ENCODE measurements at regions not wholly inside any gene's neighbourhood (a gene's known extent, or its start where the extent isn't known, plus 50 kb on each side); places are given as distances from the start of the nearest gene placed in this dataset.

- ATAC-seq (no peak), DNase-seq (no peak)
- intact Hi-C loops (cut with DNase I): loop anchor here in 4 of 10 donors (5.0 to 10.0 kb wide), 5 partner anchors 1311 to 1736 kb away; no protein-coding TSS in a partner anchor
Measured at GRCh38 chr2:35408320-35408719, 947.3 kb upstream of the CRIM1 start.

GRCh38 chr2:35391736-35392442, 963.7 kb upstream of the CRIM1 start:
- WGBS, 4 donors: 90 to 95% (median 94%) methylated on average over 17 to 22 of the region's 22 CpGs
- intact Hi-C loops (cut with DNase I): no loop called here
- no peaks in the 10 kb centered on the region for H3K36me3 ChIP-seq
- peaks cover 0 to 4% (median 0%) of the 10 kb centered on the region in 12 donors for H3K9me3 ChIP-seq
- no peak overlapping the region for H3K4me3 ChIP-seq
- no peak for DNase-seq
- no peaks in the 10 kb centered on the region for H3K27me3 ChIP-seq
- TF ChIP-seq POLR2A (IDR thresholded peaks at IDR 0.05) (no peak), CTCF (IDR thresholded peaks at IDR 0.05) (no peak)
- no peak for ATAC-seq
- no peak overlapping the region for H3K27ac ChIP-seq
- H3K4me1 ChIP-seq: no peaks in the 10 kb centered on the region

More at GRCh38 chr2:35408320-35408719, 947.3 kb upstream of the CRIM1 start:
- H3K27ac ChIP-seq: no peak overlapping the region
- TF ChIP-seq POLR2A (IDR thresholded peaks at IDR 0.05) (no peak), CTCF (IDR thresholded peaks at IDR 0.05) (no peak)
- H3K36me3 ChIP-seq: no peaks in the 10 kb centered on the region
- H3K4me3 ChIP-seq: no peak overlapping the region
- no peaks in the 10 kb centered on the region for H3K9me3 ChIP-seq
- no peaks in the 10 kb centered on the region for H3K4me1 ChIP-seq
- H3K27me3 ChIP-seq: no peaks in the 10 kb centered on the region

- intact Hi-C loops (cut with DNase I): no loop called here
- H3K36me3 ChIP-seq: no peaks in the 10 kb centered on the region
- no peak for ATAC-seq
Measured at GRCh38 chr2:35378791-35379190, 976.8 kb upstream of the CRIM1 start.

GRCh38 chr2:35374845-35375244, 980.7 kb upstream of the CRIM1 start:
- no peak for DNase-seq
- H3K9me3 ChIP-seq: no peaks in the 10 kb centered on the region
- intact Hi-C loops (cut with DNase I): no loop called here
- H3K27ac ChIP-seq: no peak overlapping the region
- H3K4me1 ChIP-seq: no peaks in the 10 kb centered on the region
- no peak for ATAC-seq
- H3K27me3 ChIP-seq: no peaks in the 10 kb centered on the region
- TF ChIP-seq CTCF (IDR thresholded peaks at IDR 0.05): no peak
- TF ChIP-seq POLR2A (IDR thresholded peaks at IDR 0.05): no peak
- WGBS, 4 donors: 90 to 94% (median 94%) methylated on average over 4 of the region's 4 CpGs
- H3K4me3 ChIP-seq: no peak overlapping the region
- no peaks in the 10 kb centered on the region for H3K36me3 ChIP-seq

More at GRCh38 chr2:35378791-35379190, 976.8 kb upstream of the CRIM1 start:
- Histone ChIP-seq H3K27me3 (no peaks in the 10 kb centered on the region), H3K27ac (no peak overlapping the region), H3K4me3 (no peak overlapping the region), H3K4me1 (no peaks in the 10 kb centered on the region), H3K9me3 (no peaks in the 10 kb centered on the region)
- DNase-seq: no peak
- TF ChIP-seq CTCF (IDR thresholded peaks at IDR 0.05): no peak
- no peak for TF ChIP-seq POLR2A (IDR thresholded peaks at IDR 0.05)
- WGBS, 4 donors: 40 to 54% (median 46%) methylated on average over 1 of the region's 1 CpG
